OCI-LY1 (cell line): ENCODE measurements at regions not wholly inside any gene's neighbourhood (a gene's known extent, or its start where the extent isn't known, plus 50 kb on each side); places are given as distances from the start of the nearest gene placed in this dataset.

Experiments used
- H2AFZ ChIP-seq: fragments of 200-600 bp; sonication (generic), shearing (Covaris generic); 2 replicates; pipeline ENCODE4 v1.6.0; 2014; ENCODE audit warnings: antibody characterized with exemption, mild to moderate bottlenecking, low read length
- H3F3A ChIP-seq: fragments of 200-600 bp; sonication (generic), shearing (Covaris generic); 2 replicates; pipeline ENCODE4 v1.6.0; 2014; ENCODE audit warnings: mild to moderate bottlenecking, antibody characterized with exemption, low read length, moderate library complexity; ENCODE audit not compliant: insufficient read depth
- H3K27ac ChIP-seq: fragments of 200-600 bp; sonication (generic); 2 replicates; pipeline ENCODE4 v1.5.1; 2014; ENCODE audit warnings: low read length, mixed run types, mild to moderate bottlenecking, low read depth; ENCODE audit not compliant: poor library complexity, severe bottlenecking
- H3K27me3 ChIP-seq: fragments of 200-600 bp; sonication (generic); 2 replicates; pipeline ENCODE4 v1.6.0; 2014; ENCODE audit warnings: antibody characterized with exemption, mild to moderate bottlenecking, low read length, moderate library complexity; ENCODE audit not compliant: insufficient read depth
- H3K36me3 ChIP-seq: fragments of 200-600 bp; sonication (generic); 2 replicates; pipeline ENCODE4 v1.6.1; 2014; ENCODE audit warnings: mild to moderate bottlenecking, antibody characterized with exemption, low read length, moderate library complexity, mixed read lengths; ENCODE audit not compliant: insufficient read depth
- H3K4me1 ChIP-seq: fragments of 200-600 bp; sonication (generic); 2 replicates; pipeline ENCODE4 v1.5.1; 2014; ENCODE audit warnings: mild to moderate bottlenecking, low read length, moderate library complexity; ENCODE audit not compliant: insufficient read depth, severe bottlenecking
- H3K4me2 ChIP-seq: fragments of 200-600 bp; sonication (generic), shearing (Covaris generic); 2 replicates; pipeline ENCODE4 v1.6.1; 2014; ENCODE audit warnings: low read length
- H3K4me3 ChIP-seq: fragments of 200-600 bp; sonication (generic); 2 replicates; pipeline ENCODE4 v1.5.1; 2014; ENCODE audit warnings: low read length, low read depth, mild to moderate bottlenecking, mixed read lengths; ENCODE audit not compliant: poor library complexity, severe bottlenecking
- H3K79me2 ChIP-seq: fragments of 200-600 bp; shearing (Covaris generic); 2 replicates; pipeline ENCODE4 v1.6.1; 2016; ENCODE audit warnings: mixed run types, low read length, mixed read lengths; ENCODE audit not compliant: insufficient read depth
- H3K9ac ChIP-seq: fragments of 200-600 bp; sonication (generic), shearing (Covaris generic); 2 replicates; pipeline ENCODE4 v1.6.1; 2014; ENCODE audit warnings: mild to moderate bottlenecking, low read length, mixed read lengths
- H3K9me2 ChIP-seq: fragments of 200-600 bp; sonication (generic), shearing (Covaris generic); 2 replicates; pipeline ENCODE4 v1.6.1; 2014; ENCODE audit warnings: low read depth, mild to moderate bottlenecking, low read length, mixed read lengths
- H3K9me3 ChIP-seq: fragments of 200-600 bp; shearing (Covaris generic); 2 replicates; pipeline ENCODE4 v1.6.1; 2014; ENCODE audit warnings: low read length, mixed read lengths
- H4K20me1 ChIP-seq: fragments of 200-600 bp; sonication (generic), shearing (Covaris generic); 2 replicates; pipeline ENCODE4 v1.6.0; 2016; ENCODE audit warnings: mild to moderate bottlenecking, low read length; ENCODE audit not compliant: insufficient read depth
- EZH2 ChIP-seq: fragments of 200-600 bp; sonication (generic), shearing (Covaris generic); IDR thresholded peaks from 2 replicates; pipeline ENCODE4 v1.8.0; 2017; ENCODE audit warnings: borderline replicate concordance, mixed run types, mild to moderate bottlenecking, antibody characterized with exemption, low read length, moderate library complexity, mixed read lengths
- TF ChIP-seq, protein P1 (sequence below): fragments of 200-600 bp; sonication (generic), shearing (Covaris generic); IDR thresholded peaks from 2 replicates; pipeline ENCODE4 v1.5.1; 2017; ENCODE audit warnings: mild to moderate bottlenecking, antibody characterized with exemption, low read length, moderate library complexity, mixed read lengths

DNA sequence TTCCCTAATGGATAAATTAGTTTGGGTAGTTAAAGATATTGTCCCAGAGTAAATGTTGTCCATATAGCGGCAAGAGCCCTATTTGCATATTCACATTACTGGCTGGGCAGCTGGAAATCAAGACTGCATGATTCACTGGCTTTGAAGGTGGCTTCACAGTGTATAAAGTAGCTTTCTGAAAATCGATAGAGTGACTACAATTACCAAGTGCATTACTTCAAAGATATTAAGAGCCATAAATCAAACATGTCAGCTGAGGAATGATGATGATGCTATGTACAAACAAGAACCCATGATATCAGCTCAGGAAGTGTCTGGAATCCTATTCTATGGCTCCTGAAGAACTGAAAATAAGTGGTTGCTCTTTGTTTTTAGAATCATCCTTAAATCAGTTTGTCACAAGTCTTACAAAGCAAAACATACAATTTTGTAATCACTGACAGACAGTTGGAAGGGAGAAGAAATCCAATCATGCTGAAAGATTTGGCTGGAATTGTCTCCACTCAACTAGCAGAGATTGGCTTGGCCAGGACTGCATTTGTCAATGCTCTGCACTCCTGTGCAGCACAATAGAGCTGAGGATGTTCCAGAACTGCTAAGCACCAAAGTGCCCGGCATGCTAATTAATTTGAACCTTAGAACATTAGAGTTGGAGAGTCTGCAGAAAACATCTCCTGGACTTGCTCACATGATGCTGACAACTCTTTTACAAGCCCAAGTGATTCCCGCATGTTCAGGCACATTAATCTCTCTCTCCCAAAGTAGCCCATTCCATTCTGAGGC lies 77.9 kb upstream of the B3GAT2 start:
- H3K9me3 ChIP-seq = no peaks in the 10 kb centered on the region
- TF ChIP-seq EZH2 = no peak
- TF ChIP-seq, protein P1, sequence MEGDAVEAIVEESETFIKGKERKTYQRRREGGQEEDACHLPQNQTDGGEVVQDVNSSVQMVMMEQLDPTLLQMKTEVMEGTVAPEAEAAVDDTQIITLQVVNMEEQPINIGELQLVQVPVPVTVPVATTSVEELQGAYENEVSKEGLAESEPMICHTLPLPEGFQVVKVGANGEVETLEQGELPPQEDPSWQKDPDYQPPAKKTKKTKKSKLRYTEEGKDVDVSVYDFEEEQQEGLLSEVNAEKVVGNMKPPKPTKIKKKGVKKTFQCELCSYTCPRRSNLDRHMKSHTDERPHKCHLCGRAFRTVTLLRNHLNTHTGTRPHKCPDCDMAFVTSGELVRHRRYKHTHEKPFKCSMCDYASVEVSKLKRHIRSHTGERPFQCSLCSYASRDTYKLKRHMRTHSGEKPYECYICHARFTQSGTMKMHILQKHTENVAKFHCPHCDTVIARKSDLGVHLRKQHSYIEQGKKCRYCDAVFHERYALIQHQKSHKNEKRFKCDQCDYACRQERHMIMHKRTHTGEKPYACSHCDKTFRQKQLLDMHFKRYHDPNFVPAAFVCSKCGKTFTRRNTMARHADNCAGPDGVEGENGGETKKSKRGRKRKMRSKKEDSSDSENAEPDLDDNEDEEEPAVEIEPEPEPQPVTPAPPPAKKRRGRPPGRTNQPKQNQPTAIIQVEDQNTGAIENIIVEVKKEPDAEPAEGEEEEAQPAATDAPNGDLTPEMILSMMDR = no peak
- no peaks in the 10 kb centered on the region for H3K4me1 ChIP-seq
- H3K79me2 ChIP-seq = no peaks in the 10 kb centered on the region
- H3K36me3 ChIP-seq = no peaks in the 10 kb centered on the region
- no peaks in the 10 kb centered on the region for H4K20me1 ChIP-seq
- no peaks in the 10 kb centered on the region for H3K9me2 ChIP-seq
- no peak overlapping the region for H2AFZ ChIP-seq
- H3K4me2 ChIP-seq = no peak overlapping the region
- no peak overlapping the region for H3K4me3 ChIP-seq
- no peaks in the 10 kb centered on the region for H3K27me3 ChIP-seq
- H3F3A ChIP-seq = no peaks in the 10 kb centered on the region
- H3K9ac ChIP-seq = no peak overlapping the region
- H3K27ac ChIP-seq = no peak overlapping the region

DNA sequence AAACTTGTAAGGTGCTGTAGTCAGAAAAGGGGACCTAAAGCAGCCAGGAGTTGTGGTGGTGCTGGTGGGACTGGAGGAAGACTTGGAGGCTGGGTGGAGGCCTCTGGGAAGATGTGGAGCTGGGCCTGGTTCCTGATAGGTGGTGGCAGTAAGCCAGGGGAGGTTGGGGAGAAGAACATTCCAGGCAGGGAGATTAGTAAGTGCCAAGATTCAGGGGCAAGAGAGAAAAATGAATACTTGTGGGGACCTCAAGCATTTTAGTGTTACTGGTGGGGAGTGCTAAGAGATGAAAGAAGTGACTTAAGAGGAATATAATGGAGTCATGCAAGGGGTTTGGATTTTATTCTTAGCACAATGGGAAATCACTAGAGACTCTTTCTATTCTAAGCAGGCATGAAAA lies 79.0 kb upstream of the B3GAT2 start:
- Histone ChIP-seq H3K36me3 (no peaks in the 10 kb centered on the region), H3K79me2 (no peaks in the 10 kb centered on the region), H3K4me1 (no peaks in the 10 kb centered on the region), H2AFZ (no peak overlapping the region), H3K4me3 (no peak overlapping the region), H4K20me1 (no peaks in the 10 kb centered on the region), H3K27ac (no peak overlapping the region), H3K27me3 (no peaks in the 10 kb centered on the region), H3F3A (no peaks in the 10 kb centered on the region), H3K9me2 (no peaks in the 10 kb centered on the region), H3K4me2 (no peak overlapping the region), H3K9me3 (no peaks in the 10 kb centered on the region), H3K9ac (no peak overlapping the region)
- no peak for TF ChIP-seq EZH2
- TF ChIP-seq, protein P1 = no peak

DNA sequence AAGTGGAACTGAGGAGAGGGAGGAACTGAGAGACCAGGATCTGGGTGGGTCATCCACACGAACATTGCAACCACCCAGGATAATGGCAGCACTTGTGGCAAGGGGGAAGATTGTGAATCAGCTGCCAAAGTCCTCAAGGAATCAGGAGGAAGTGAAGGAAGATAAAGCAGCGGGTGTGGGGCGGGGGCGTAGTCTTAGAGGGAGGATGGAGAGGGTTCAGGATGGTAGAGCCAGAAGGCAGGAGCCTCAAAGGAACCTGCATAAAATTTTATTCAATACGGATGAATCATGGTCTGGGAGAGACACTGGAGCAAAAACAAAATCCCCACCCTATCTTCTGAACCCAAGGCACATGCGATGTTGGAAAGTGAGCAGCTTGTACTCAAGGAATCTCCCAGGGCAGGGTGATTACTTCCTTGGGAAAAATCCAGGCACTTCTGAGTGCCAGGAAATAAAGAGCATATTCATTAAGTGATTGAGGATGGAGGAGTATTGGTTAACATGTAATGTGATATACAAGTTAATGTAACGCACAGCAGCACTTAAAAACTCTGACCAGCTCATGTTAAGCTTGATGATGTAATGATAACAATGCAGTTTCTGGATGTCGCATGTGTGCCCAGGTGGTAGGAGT lies 82.0 kb upstream of the B3GAT2 start:
- Histone ChIP-seq H3K9ac (no peak overlapping the region), H3K4me2 (no peak overlapping the region)

More for the DNA sequence above, 82.0 kb upstream of the B3GAT2 start:
- H3F3A ChIP-seq = no peaks in the 10 kb centered on the region
- H3K79me2 ChIP-seq = no peaks in the 10 kb centered on the region
- no peak overlapping the region for H2AFZ ChIP-seq
- no peaks in the 10 kb centered on the region for H3K9me2 ChIP-seq
- no peak overlapping the region for H3K4me3 ChIP-seq
- H3K9me3 ChIP-seq = no peaks in the 10 kb centered on the region
- H3K4me1 ChIP-seq = no peaks in the 10 kb centered on the region
- H3K27ac ChIP-seq = no peak overlapping the region
- no peaks in the 10 kb centered on the region for H3K27me3 ChIP-seq
- H4K20me1 ChIP-seq = no peaks in the 10 kb centered on the region
- TF ChIP-seq, protein P1 = no peak
- no peak for TF ChIP-seq EZH2
- no peaks in the 10 kb centered on the region for H3K36me3 ChIP-seq
